ENCODE measurements at regions not wholly inside any gene's neighbourhood (a gene's known extent, or its start where the extent isn't known, plus 50 kb on each side); places are given as distances from the start of the nearest gene placed in this dataset.

DNA sequence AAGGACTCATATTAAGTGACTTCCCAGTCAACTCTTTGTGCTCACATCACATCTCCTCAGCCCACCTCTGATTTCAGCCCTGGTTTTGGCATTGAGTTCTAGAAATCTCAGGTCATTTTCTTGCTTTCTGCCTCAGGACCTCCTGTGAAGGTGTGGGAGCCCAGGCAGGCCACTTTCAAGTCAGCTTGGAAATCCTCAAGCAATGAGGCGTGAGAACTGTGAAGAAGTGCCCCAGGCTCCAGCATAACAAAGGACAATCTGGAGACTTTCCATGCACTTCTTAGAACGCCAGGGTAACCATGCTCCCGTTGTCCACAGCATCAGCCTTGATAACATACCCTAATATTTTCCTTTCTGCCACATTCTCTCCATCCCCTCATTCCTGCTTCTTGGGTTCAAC, 131.2 kb upstream of the MAP3K1 start:
- TF ChIP-seq, protein P1, sequence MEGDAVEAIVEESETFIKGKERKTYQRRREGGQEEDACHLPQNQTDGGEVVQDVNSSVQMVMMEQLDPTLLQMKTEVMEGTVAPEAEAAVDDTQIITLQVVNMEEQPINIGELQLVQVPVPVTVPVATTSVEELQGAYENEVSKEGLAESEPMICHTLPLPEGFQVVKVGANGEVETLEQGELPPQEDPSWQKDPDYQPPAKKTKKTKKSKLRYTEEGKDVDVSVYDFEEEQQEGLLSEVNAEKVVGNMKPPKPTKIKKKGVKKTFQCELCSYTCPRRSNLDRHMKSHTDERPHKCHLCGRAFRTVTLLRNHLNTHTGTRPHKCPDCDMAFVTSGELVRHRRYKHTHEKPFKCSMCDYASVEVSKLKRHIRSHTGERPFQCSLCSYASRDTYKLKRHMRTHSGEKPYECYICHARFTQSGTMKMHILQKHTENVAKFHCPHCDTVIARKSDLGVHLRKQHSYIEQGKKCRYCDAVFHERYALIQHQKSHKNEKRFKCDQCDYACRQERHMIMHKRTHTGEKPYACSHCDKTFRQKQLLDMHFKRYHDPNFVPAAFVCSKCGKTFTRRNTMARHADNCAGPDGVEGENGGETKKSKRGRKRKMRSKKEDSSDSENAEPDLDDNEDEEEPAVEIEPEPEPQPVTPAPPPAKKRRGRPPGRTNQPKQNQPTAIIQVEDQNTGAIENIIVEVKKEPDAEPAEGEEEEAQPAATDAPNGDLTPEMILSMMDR (IDR thresholded peaks at IDR 0.05), result no peak
- no peak for TF ChIP-seq POLR2A (IDR thresholded peaks at IDR 0.05)

All from right lobe of liver (tissue), 4 donors.